GM12878 (cell line): ENCODE measurements at regions not wholly inside any gene's neighbourhood (a gene's known extent, or its start where the extent isn't known, plus 50 kb on each side); places are given as distances from the start of the nearest gene placed in this dataset.

ENCODE experiments used
- ASH2L ChIP-seq: fragments of 300-600, 200-600 bp; sonication (generic); IDR thresholded peaks from 2 replicates; pipeline ENCODE4 v1.6.1; 2017; ENCODE audit warnings: low read depth, mild to moderate bottlenecking, borderline replicate concordance
- CTCF ChIP-seq, 3 experiments: IDR thresholded peaks in 2 of 3; conservative IDR thresholded peaks in 1 of 3; 2 replicates each; pipeline ENCODE4 v1.5.1; 2011; ENCODE audit warnings: low read depth in 3 of 3, low read length in 3 of 3, mild to moderate bottlenecking in 3 of 3, control low read depth in 2 of 3, moderate library complexity in 2 of 3, inconsistent platforms in 1 of 3, mixed read lengths in 1 of 3; ENCODE audit not compliant: control insufficient read depth in 2 of 3, insufficient read depth in 1 of 3; ENCODE audit errors: extremely low read depth in 1 of 3
- ETV6 ChIP-seq, 2 experiments: fragments of 450-650 bp in 1 of 2; IDR thresholded peaks in 1 of 2; conservative IDR thresholded peaks in 1 of 2; 2 replicates each; pipeline ENCODE4 v1.6.1; 2014; ENCODE audit warnings: antibody characterized with exemption in 1 of 2, borderline replicate concordance in 1 of 2, low read depth in 1 of 2, mild to moderate bottlenecking in 1 of 2, moderate library complexity in 1 of 2
- EZH2 ChIP-seq: IDR thresholded peaks from 2 replicates; pipeline ENCODE4 v1.6.1; 2012; ENCODE audit warnings: low read depth, mild to moderate bottlenecking, control low read depth, inconsistent platforms, low read length, borderline replicate concordance; ENCODE audit not compliant: control insufficient read depth
- GABPA ChIP-seq: IDR thresholded peaks from 2 replicates; pipeline ENCODE4 v1.6.1; 2014; ENCODE audit warnings: antibody characterized with exemption, low read depth, mild to moderate bottlenecking, inconsistent platforms
- HCFC1 ChIP-seq: fragments of 150-350 bp; IDR thresholded peaks from 2 replicates; pipeline ENCODE4 v1.6.1; 2014; ENCODE audit warnings: low read length
- HDAC2 ChIP-seq: fragments of 200-600 bp; sonication (generic); IDR thresholded peaks from 2 replicates; pipeline ENCODE4 v1.6.1; 2017
- NFIC ChIP-seq: IDR thresholded peaks from 2 replicates; pipeline ENCODE4 v1.6.1; 2012; ENCODE audit warnings: low read depth, mild to moderate bottlenecking, inconsistent platforms, low read length, moderate library complexity
- TCF12 ChIP-seq: IDR thresholded peaks from 2 replicates; pipeline ENCODE4 v1.6.1; 2011; ENCODE audit warnings: low read depth, mild to moderate bottlenecking, low read length

DNA sequence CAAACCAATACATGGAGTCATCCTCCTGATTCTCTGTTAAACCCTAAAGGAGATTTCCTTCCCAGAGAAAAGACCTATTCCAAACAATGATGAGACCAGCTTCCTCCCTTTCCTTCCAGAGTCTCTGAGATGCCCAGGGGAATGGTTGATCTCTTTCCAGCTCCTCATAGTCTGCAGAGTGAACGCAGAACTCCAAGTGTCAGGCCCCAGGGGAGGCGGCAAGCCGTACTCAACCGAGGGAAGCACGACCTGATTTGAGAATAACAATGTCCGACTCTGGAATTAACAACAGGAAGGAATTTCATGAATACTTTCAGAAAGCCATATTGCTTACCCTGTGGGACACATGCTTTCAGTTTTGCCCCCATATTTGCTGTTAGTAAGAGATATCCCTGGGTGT, 241.7 kb upstream of the GLI3 start:
- TF ChIP-seq HDAC2 = no peak
- TF ChIP-seq EZH2 = no peak
- TF ChIP-seq CTCF (IDR thresholded peaks at IDR 0.05 in 2 of 3, conservative IDR thresholded peaks at IDR 0.05 in 1 of 3; ENCODE audit: control insufficient read depth in 2 of 3, extremely low read depth in 1 of 3, insufficient read depth in 1 of 3, low read depth in 3 of 3, low read length in 3 of 3) = no peak
- no peak for TF ChIP-seq TCF12
- TF ChIP-seq HCFC1 = no peak
- TF ChIP-seq NFIC = no peak
- no peak for TF ChIP-seq GABPA
- no peak for TF ChIP-seq ETV6 (conservative IDR thresholded peaks at IDR 0.05 in 1 of 2, IDR thresholded peaks at IDR 0.05 in 1 of 2; ENCODE audit: borderline replicate concordance in 1 of 2, low read depth in 1 of 2)
- TF ChIP-seq ASH2L = no peak
